ENCODE measurements at regions not wholly inside any gene's neighbourhood (a gene's known extent, or its start where the extent isn't known, plus 50 kb on each side); places are given as distances from the start of the nearest gene placed in this dataset.

GRCh38 chr5:82593481-82593880 is 315.3 kb upstream of the RPS23 start:
- TF ChIP-seq POLR2A (IDR thresholded peaks at IDR 0.05; ENCODE audit: low read depth, low read length) (no peak), POLR2AphosphoS5 (IDR thresholded peaks at IDR 0.05; ENCODE audit: low read depth, low read length) (no peak), TAF1 (IDR thresholded peaks at IDR 0.05; ENCODE audit: low read depth, low read length) (no peak)
